WERI-Rb-1 (cell line): ENCODE measurements at regions not wholly inside any gene's neighbourhood (a gene's known extent, or its start where the extent isn't known, plus 50 kb on each side); places are given as distances from the start of the nearest gene placed in this dataset.

Experiments used
- DNase-seq: peaks from one replicate; pipeline ENCODE4 v3.0.0-alpha.2; 2020
- H3K27ac ChIP-seq: fragments of 250-450 bp; sonication (Bioruptor Pico); 2 replicates; pipeline ENCODE4 v1.5.1; 2020; ENCODE audit warnings: mild to moderate bottlenecking, moderate library complexity
- H3K27me3 ChIP-seq: fragments of 250-450 bp; sonication (Bioruptor Pico); 2 replicates; pipeline ENCODE4 v1.5.1; 2021; ENCODE audit warnings: mild to moderate bottlenecking, low read depth, moderate library complexity; ENCODE audit not compliant: insufficient read depth, severe bottlenecking
- H3K36me3 ChIP-seq: fragments of 250-450 bp; sonication (Bioruptor Pico); 2 replicates; pipeline ENCODE4 v1.5.1; 2020; ENCODE audit warnings: mild to moderate bottlenecking, moderate library complexity
- H3K4me3 ChIP-seq: 2 replicates; pipeline ENCODE4 v1.5.1; 2011; ENCODE audit warnings: low read depth, mild to moderate bottlenecking, control low read depth, low read length
- H3K9me3 ChIP-seq: fragments of 250-450 bp; sonication (Bioruptor Pico); 2 replicates; pipeline ENCODE4 v1.5.1; 2021; ENCODE audit warnings: mild to moderate bottlenecking, moderate library complexity; ENCODE audit not compliant: severe bottlenecking
- TF ChIP-seq, protein P1 (sequence below): IDR thresholded peaks from 2 replicates; pipeline ENCODE4 v1.5.1; 2011; ENCODE audit warnings: low read depth, mild to moderate bottlenecking, control low read depth, inconsistent platforms, low read length

DNA sequence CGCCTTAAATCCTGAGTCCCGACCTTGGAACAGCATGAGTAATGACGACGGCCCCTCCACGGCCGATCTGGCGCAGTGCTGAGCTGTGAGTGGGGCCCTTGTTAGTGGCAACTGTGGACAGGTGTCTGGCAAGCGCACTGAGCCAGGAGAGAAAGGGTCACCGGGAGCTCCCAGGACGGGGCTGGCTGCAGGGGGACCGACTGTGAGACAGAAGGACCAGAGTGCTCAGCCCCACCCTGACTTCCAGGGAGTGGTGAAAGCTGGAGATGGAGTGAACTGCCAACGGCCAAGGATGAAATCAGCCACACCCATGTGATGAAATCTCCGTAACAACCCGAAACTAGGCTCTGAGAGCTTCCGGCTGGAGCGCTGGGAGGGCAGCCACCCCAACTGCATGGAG is 228.6 kb downstream of the BRD1 start:
- H3K36me3 ChIP-seq: no peaks in the 10 kb centered on the region
- no peaks in the 10 kb centered on the region for H3K27me3 ChIP-seq
- no peak overlapping the region for H3K27ac ChIP-seq
- peaks cover 6% of the 10 kb centered on the region for H3K9me3 ChIP-seq
- DNase-seq: no peak
- no peak overlapping the region for H3K4me3 ChIP-seq
- TF ChIP-seq, protein P1, sequence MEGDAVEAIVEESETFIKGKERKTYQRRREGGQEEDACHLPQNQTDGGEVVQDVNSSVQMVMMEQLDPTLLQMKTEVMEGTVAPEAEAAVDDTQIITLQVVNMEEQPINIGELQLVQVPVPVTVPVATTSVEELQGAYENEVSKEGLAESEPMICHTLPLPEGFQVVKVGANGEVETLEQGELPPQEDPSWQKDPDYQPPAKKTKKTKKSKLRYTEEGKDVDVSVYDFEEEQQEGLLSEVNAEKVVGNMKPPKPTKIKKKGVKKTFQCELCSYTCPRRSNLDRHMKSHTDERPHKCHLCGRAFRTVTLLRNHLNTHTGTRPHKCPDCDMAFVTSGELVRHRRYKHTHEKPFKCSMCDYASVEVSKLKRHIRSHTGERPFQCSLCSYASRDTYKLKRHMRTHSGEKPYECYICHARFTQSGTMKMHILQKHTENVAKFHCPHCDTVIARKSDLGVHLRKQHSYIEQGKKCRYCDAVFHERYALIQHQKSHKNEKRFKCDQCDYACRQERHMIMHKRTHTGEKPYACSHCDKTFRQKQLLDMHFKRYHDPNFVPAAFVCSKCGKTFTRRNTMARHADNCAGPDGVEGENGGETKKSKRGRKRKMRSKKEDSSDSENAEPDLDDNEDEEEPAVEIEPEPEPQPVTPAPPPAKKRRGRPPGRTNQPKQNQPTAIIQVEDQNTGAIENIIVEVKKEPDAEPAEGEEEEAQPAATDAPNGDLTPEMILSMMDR: no peak

- H3K27ac ChIP-seq: no peak overlapping the region
- H3K36me3 ChIP-seq: no peaks in the 10 kb centered on the region
- no peaks in the 10 kb centered on the region for H3K27me3 ChIP-seq
- H3K4me3 ChIP-seq: no peak overlapping the region
- H3K9me3 ChIP-seq: peaks cover 6% of the 10 kb centered on the region
- no peak for DNase-seq
- TF ChIP-seq, protein P1: no peak
Measured at GRCh38 chr22:49598338-49598737, 229.3 kb downstream of the BRD1 start.

DNA sequence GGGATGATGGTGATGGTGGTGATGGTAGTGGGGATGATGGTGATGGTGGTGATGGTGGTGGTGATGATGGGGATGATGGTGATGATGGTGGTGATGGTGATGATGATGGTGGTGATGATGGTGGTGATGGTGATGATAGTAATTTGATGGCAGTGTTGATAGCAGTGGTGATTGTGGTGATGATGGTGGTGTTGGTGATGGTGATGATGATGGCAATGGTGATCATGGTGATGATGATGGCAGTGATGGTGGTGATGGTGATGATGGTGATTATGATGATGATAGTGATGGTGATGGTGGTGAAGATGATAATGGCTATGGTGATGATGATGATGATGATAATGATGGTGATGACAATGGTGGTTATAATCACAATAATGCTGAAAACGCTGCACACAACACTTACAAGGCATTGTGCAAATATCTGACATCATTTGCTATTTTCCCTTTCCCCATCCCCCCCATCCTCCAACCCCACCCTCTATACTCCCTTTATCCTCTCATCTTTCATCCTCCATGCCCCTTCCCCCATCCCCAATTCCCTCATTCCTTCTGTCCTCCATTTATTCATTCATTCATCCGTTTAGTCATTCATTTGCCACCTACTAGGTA is 230.1 kb downstream of the BRD1 start:
- H3K27me3 ChIP-seq: no peaks in the 10 kb centered on the region
- no peak overlapping the region for H3K27ac ChIP-seq
- no peak for DNase-seq
- no peaks in the 10 kb centered on the region for H3K36me3 ChIP-seq
- peaks cover 6% of the 10 kb centered on the region for H3K9me3 ChIP-seq
- no peak overlapping the region for H3K4me3 ChIP-seq
- TF ChIP-seq, protein P1: no peak

DNA sequence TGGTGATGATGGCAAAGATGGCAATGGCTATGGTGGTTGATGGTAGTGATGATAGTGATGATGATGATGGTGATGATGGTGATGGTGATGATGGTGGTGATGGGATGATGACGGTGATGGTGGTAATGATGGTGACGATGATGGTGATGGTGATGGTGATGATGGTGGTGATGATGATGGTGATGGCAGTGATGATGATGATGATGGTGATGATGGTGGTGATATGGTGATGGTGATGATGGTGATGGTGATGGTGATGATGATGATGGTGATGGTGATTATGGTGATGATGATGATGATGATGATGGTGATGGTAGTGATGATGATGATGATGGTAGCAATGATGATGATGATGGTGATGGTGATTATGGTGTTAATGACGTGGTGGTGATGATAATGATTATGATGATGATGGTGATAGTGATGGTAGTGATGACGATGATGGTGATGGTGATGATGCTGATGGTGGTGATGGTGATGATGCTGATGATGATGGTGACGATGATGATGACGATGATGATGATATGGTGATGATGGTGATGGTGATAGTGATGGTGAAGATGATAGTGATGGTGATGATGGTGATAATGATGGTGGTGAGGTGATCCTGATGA is 232.1 kb downstream of the BRD1 start:
- H3K9me3 ChIP-seq: peaks cover 6% of the 10 kb centered on the region
- DNase-seq: no peak
- TF ChIP-seq, protein P1: no peak
- no peak overlapping the region for H3K27ac ChIP-seq
- no peaks in the 10 kb centered on the region for H3K27me3 ChIP-seq
- H3K36me3 ChIP-seq: no peaks in the 10 kb centered on the region
- H3K4me3 ChIP-seq: no peak overlapping the region

DNA sequence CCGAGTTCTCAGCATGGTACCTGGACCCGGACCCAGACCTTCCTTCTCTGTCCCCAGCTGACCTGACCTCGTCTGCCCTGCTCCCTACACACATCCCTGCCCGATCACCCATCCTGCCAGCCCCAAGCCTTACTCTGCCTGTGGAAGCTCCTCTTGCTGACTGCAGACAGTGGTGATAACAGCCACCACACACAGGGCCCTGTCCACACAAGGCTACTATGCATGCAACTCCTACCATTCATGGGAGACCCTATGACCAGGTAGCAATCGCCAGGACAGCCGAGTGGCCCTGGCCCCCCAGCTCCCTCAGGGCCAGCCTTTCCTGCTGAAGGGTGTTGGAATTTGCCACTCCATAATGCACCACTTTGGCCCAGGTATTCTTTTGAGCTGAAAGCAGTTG is 233.6 kb downstream of the BRD1 start:
- H3K27me3 ChIP-seq: no peaks in the 10 kb centered on the region
- DNase-seq: no peak
- H3K27ac ChIP-seq: no peak overlapping the region
- TF ChIP-seq, protein P1: no peak
- H3K4me3 ChIP-seq: no peak overlapping the region
- peaks cover 6% of the 10 kb centered on the region for H3K9me3 ChIP-seq
- H3K36me3 ChIP-seq: no peaks in the 10 kb centered on the region

GRCh38 chr22:49593509-49593908 is 234.2 kb downstream of the BRD1 start:
- TF ChIP-seq, protein P1: no peak
- Histone ChIP-seq H3K27me3 (no peaks in the 10 kb centered on the region), H3K27ac (no peak overlapping the region), H3K36me3 (no peaks in the 10 kb centered on the region), H3K9me3 (peaks cover 6% of the 10 kb centered on the region), H3K4me3 (no peak overlapping the region)
- DNase-seq: no peak
